ENCODE measurements at regions not wholly inside any gene's neighbourhood (a gene's known extent, or its start where the extent isn't known, plus 50 kb on each side); places are given as distances from the start of the nearest gene placed in this dataset.

DNA sequence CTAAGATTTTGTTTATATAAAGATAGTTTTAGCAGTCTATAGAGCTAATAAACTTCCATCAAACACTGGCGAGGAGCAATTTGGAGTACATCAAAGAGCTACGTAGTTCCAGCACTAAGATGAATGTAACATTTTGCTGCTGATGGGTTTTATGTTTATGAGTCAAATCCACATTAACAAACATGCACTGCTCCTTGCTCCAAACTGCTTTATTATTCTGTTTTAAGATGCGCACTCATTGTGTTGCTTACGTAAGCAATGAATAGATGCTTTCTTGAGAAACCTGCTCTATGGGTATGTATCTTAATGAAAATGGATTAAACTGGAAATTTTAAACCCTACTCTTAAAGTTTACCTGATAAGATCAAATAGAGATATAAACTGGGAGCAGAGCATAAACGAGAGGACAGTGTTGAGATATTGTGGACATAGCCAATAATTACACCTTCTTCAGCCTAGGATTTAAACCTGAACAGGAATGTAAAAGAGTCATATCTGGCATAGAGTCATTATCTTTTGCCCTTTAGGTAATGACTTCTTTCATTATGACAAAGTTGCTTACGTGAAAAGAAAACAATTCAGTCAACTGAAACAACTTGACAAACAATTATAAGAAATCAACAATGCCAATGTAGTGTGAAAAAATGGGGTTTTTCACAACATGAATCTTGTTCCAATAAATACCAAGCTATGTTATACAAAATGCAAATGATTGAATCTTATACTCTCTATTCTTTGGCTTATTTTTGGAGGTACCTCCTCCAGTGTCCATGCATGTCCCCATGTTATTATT is 153.5 kb upstream of the MTPN start:
- ATAC-seq (ENCODE audit: low FRiP score) (no peak), DNase-seq (ENCODE audit: low spot score) (no peak)
- TF ChIP-seq, protein P1, sequence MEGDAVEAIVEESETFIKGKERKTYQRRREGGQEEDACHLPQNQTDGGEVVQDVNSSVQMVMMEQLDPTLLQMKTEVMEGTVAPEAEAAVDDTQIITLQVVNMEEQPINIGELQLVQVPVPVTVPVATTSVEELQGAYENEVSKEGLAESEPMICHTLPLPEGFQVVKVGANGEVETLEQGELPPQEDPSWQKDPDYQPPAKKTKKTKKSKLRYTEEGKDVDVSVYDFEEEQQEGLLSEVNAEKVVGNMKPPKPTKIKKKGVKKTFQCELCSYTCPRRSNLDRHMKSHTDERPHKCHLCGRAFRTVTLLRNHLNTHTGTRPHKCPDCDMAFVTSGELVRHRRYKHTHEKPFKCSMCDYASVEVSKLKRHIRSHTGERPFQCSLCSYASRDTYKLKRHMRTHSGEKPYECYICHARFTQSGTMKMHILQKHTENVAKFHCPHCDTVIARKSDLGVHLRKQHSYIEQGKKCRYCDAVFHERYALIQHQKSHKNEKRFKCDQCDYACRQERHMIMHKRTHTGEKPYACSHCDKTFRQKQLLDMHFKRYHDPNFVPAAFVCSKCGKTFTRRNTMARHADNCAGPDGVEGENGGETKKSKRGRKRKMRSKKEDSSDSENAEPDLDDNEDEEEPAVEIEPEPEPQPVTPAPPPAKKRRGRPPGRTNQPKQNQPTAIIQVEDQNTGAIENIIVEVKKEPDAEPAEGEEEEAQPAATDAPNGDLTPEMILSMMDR (IDR thresholded peaks at IDR 0.05): no peak

- no peak for DNase-seq (ENCODE audit: low spot score)
- no peak for ATAC-seq (ENCODE audit: low FRiP score)
- TF ChIP-seq, protein P1 (IDR thresholded peaks at IDR 0.05): no peak
Measured at GRCh38 chr7:136128050-136128449, 150.9 kb upstream of the MTPN start.

GRCh38 chr7:136123352-136123751 is 146.2 kb upstream of the MTPN start:
- ATAC-seq (ENCODE audit: low FRiP score) (no peak), DNase-seq (ENCODE audit: low spot score) (no peak)
- TF ChIP-seq, protein P1 (IDR thresholded peaks at IDR 0.05): no peak

DNA sequence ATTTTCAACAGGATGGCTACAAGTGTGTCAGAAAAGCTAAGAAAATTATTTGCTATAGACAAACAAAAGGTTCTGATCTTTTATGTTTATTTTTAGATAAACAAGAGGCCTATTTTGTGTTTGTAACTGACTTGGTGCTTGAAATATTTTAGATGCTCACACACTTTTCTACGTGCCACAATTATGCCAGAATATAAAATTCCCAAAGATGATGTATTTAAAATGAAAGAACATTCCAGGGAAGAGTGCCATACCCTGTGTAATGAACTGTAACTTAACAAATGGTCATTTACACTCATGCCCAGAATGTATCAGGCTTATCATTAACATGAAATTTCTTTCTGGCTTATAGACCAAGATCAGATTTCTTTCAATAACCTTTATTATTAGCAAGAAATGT is 144.9 kb upstream of the MTPN start:
- TF ChIP-seq, protein P1 (IDR thresholded peaks at IDR 0.05): no peak
- ATAC-seq (ENCODE audit: low FRiP score) (no peak), DNase-seq (ENCODE audit: low spot score) (no peak)

GRCh38 chr7:136117539-136117938 is 140.4 kb upstream of the MTPN start:
- ATAC-seq (ENCODE audit: low FRiP score): no peak
- TF ChIP-seq, protein P1 (IDR thresholded peaks at IDR 0.05): no peak
- DNase-seq (ENCODE audit: low spot score): no peak

DNA sequence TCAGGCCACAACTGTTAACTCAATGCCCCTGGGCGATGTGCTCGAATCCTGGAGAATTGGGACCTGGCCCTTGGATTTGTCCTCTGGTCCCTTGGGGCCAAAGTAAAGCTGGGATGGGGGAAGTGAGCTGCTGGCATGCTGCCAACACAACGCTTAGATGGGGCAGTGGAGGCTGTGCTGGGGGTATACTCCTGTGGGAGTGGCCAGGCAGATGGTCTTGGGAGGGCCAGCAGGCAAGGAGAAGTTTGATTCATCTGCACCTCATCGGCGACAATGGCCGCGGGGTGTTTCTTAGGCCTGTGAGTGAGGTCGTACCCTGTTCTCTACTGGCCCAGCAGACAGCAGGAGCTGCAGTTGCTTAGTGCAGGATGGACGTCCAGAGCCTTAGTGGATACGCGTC is 139.0 kb upstream of the MTPN start:
- no peak for ATAC-seq (ENCODE audit: low FRiP score)
- no peak for DNase-seq (ENCODE audit: low spot score)
- TF ChIP-seq, protein P1 (IDR thresholded peaks at IDR 0.05): no peak

Measured in omental fat pad (tissue), 3 donors.